Femur (tissue), 1 donor: ENCODE measurements at regions not wholly inside any gene's neighbourhood (a gene's known extent, or its start where the extent isn't known, plus 50 kb on each side); places are given as distances from the start of the nearest gene placed in this dataset.
"Not testable (repeated sequence)": the region's sequence is repeated elsewhere in the genome, so short reads cannot be mapped to it uniquely, and the experiment has no call there.

Experiments
- DNase-seq: peaks from one replicate; pipeline ENCODE4 v3.0.0-alpha.2; 2017

- no peak for DNase-seq
Measured at GRCh38 chr5:53160895-53161294, 51.3 kb upstream of the MOCS2 start.

DNA sequence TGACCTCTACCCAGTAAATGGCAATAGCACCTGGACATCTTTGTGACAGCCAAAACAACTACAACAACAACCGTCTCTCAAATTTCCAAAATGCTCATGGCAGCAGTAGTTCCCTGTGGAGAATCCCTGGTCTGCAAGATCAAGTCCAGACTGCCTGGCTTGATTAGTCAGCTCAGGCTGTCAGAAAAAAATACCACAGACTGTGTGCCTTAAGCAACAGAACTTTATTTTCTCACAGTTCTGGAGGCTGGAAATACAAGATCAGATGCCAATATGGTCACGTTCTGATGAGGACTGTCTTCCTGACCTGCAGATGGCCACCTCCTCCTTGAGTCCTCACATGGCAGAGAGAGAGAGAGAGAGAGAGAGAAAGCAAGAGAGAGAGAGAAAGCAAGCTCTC lies 52.3 kb upstream of the MOCS2 start:
- no peak for DNase-seq

DNA sequence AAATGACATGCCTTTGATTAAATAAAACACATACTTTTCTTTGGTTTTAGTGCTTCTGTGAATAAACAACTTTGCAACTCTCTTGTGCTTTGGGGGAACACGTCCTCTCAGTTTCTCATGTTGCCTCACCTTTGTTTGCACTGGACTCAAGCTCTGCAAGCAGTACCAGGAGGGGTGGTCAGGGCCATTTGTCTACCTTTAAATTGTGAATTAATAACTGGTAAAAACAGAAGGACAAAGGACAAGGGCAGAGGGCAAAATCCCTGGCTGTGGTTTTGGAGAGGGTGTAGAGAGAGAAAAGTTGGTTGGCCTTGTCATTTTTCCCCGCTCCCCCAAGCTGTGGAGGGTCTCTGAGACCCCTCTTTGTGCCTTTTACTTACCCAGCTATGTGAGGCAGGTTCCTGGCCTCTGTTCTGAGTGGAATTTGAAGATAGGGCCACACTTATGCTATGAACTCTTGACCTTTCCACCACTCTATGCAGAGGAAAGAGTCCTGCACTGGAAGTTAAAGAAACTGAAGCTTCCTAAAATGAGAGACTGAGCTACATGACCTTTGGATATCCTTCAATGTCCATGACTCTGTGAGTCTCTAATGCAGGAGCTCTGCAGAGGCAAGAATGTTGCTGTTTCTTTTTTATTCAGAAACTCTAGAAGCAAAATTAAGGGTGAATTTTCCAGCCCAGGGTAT lies 55.1 kb upstream of the MOCS2 start:
- no peak for DNase-seq

DNA sequence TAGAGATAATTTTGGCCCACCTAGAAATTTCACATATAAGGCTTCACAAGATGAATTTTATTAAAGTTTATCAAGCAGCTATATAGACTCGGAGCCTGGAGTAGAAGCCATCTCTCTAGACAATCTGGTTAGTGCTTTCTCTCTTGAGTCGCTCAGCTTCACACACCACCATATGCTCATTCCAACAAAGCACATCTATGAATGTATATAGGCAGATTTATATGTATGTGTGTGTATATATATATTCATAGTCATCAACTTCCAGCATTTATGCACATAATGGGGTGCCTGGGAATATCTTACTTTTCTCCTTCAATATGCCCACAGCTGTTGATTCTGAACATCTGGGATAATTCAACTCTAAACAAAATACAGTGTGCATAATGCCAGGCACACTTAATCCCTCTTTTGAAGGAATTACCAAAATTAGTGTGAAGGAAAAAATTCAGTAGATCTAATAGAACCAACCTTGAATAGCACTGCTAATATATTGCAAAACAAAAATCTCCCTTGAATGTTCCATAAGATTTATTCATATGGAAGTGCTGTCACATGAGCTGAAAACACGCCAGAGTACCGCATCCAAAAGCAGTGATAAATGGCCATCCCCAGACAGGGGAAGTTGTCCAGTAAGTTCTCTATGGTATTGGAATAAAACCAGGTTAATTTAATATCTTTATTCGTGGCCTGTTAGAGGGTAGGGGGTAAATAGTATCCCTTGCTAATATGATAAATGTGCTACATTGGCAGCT lies 56.0 kb upstream of the MOCS2 start:
- peak; percentile 28 for DNase-seq

DNA sequence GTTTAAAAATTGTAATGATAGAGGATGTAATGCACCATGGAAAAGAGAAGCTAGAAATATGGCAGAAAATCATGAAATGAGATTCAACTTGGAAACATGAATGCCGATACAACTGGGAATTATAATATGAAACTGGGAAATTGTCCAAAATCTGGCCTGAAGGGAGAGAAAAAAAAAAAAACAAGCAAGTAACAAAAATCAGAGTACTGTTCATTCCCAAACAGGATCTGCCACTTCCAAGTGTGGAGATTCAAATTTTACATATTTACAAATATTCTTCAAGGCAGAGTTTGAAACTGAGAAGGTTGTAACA lies 56.6 kb upstream of the MOCS2 start:
- no peak for DNase-seq

DNA sequence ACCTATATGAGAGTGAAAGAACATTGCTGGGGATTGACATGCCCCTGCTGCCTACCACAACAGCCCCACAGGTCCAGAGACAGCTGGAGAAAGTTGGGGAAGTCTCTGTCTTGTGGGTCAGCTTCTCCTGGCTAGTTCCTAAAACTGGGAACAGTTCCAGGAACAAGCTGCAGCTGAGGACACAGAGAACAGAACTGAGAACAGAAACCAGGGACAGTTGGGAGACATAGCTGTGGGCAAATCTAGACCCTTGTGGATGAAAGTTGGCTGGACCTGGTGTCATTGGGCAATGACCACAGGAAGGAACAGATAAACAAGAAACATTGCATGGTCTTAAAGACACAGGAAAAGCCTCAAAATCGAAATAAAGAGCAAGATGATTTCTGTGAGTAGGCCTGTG lies 58.3 kb upstream of the MOCS2 start:
- DNase-seq: peak; percentile 51

GRCh38 chr5:53169933-53170332 lies 60.4 kb upstream of the MOCS2 start:
- DNase-seq: no peak

DNA sequence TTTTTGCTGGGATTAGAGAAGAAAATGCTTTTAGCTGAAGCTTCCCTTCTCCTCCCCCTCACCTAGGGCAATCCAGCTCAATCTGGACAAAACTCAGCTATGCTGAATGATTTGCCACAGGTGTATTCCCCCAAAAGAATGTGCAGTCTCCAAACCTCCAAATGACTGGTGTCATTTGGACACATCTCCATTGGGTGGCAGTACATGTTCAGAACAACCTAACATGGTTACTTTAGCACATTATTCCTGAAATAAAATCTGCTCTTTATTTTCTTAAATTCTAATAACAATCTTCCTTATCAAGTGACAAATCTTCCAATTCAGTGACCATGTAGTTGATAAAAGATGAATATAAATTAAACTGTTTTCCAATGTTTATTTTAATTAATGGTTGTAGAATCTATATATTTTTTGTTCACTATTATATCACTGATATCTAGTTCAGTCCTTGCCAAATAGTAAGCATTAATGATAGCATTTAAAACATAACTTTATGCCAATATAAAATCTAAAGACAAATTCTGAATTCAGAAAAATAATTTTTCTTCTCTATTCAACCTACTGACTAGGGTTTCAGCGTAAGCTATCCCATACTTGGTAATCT lies 61.3 kb upstream of the MOCS2 start:
- DNase-seq: no peak

- not testable (repeated sequence) for DNase-seq
Measured at GRCh38 chr5:53172073-53172472, 62.5 kb upstream of the MOCS2 start.

DNA sequence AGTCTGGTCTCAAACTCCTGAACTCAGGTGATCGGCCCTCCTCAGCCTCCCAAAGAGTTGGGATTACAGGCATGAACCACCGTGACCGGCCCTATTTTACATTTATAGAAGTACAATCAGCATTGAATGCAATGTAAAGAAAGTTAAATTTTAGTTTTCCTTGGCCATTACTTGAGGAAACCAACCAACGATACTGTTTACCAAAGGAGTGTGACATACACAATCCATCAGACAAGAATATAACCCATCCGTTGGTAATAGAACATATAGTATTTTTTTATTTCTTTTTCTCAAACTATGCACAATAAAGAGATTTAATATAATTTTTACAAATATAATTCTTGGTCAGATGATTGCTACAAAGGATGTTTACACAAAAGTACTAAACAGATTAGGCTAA lies 63.1 kb upstream of the MOCS2 start:
- DNase-seq: no peak

DNA sequence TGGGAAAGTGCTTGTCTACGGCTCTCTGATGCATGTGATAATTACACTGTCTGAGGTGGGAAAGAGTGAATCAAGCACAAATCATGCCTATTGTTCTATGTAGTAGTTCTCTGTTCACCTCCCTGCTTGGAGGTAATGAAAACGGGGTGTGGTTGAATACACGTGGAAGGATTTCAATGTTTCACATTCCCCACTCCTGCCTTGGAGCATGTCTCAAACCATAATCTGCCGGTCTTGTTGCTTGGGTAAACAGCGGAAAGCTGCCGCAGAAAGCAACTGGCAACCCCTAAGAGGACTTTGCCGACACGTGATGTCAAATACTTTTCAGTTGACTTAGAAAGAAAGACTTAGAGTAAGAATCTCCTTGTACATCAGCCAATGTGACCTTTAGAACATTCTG lies 63.5 kb upstream of the MOCS2 start:
- DNase-seq: no peak

DNA sequence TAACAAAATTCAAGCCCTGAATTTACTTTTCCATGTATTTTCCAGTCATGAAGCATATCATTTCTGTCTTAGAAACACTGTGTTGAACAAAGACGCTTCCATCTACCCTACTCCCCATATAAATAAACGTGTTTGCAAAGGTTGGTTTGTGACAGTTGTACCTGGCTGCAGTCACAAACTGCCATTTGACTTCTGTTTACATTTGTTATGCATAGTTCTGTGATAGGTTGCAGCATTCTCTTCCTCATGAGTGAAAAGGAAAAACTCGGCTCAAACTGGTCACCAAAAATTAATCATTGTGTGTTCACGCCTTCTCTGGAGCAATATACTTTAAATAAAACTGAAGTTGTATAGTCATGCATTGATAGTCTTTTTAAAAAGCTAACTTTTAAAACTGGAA lies 69.3 kb upstream of the MOCS2 start:
- no peak for DNase-seq

- peak; percentile 21 for DNase-seq
Measured at GRCh38 chr5:53179691-53180090, 70.1 kb upstream of the MOCS2 start.

- no peak for DNase-seq
Measured at GRCh38 chr5:53180538-53180937, 71.0 kb upstream of the MOCS2 start.

- no peak for DNase-seq
Measured at GRCh38 chr5:53180991-53181390, 71.4 kb upstream of the MOCS2 start.

DNA sequence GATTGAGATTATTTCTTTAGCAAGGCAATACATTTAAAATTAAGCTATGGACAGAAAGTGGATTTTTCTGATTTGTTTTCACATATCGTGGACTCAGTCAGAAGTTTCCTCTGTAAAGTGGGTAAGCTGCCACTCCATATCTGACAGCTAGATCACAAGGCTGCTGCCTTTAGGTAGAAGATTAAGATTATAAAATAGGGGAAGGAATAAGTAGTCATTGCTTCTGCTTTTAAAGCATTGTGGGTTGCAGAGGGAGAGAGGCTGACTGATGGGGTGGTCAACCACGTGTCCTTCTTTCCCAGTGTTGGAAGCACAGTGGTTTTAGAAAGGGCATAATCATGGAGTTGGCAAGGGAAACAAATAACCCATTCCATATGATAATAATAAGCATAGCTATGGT lies 74.3 kb upstream of the MOCS2 start:
- DNase-seq: no peak

DNA sequence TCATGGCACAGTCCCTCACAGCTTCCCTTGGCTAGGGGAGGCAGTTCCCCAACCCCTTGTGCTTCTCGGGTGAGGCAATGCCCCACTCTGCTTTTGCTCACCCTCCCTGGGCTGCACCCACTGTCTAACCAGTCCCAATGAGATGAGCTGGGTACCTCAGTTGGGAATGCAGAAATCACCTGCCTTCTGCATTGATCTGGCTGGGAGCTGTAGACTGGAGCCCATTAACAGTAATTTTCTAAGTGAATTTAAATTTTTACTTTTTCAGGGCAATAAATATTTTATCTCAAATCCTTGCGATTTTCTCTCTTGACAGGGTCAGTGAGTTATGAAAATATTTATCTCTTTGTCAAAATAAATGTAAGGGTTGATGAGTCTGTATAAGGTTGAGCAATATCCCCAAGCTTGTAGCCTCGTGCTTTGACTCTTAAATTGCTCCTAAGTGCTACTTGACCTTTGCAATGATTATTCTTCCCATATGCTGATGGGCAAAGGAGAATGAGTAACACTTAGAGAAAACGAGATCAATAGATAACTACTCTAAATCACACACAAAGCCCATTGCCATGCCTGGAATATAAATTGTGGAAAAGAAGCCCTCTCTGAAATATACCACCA lies 82.1 kb upstream of the MOCS2 start:
- no peak for DNase-seq

DNA sequence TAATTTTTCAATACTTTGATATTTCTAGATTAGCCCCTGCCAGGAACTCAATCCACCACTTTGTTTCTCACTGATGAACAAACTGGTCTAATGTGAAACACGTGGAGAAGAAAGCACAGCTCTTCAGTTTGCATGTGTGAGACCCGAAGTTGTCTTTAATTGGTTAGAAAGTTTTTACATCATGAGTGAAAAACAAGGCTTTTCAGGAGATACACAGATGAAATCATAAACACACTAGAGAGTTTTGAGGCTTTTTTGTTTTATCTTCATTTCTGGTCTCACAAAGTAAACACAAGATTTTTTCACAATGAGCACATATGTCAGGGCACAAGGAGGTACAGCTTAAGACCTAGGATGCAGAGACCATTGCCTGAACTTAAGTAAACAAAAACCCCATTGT lies 84.5 kb upstream of the MOCS2 start:
- DNase-seq: no peak

GRCh38 chr5:53199882-53200281 lies 90.3 kb upstream of the MOCS2 start:
- DNase-seq: no peak

DNA sequence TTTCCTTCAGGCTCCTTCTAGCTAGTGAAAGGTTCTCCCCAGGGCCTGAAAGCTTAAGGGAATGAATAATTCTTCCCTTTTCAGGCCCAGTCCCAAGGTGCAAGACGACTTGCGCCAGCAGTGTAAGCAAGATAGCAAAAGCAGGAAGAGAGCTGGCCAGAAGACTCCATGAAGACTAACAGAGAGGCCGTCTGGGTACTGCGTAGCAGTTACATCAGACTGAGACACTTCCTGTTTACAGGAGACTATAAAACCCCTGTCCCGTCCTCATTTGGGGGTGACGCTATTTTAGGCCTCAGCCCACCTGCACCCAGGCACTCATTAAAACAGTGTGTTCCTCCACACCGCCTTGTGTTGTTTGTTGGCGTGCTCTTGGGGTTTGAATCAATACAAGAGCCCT lies 90.7 kb upstream of the MOCS2 start:
- DNase-seq: no peak

GRCh38 chr5:53201746-53202145 lies 92.2 kb upstream of the MOCS2 start:
- DNase-seq: no peak

- no peak for DNase-seq
Measured at GRCh38 chr5:53206562-53206961, 97.0 kb upstream of the MOCS2 start.

DNA sequence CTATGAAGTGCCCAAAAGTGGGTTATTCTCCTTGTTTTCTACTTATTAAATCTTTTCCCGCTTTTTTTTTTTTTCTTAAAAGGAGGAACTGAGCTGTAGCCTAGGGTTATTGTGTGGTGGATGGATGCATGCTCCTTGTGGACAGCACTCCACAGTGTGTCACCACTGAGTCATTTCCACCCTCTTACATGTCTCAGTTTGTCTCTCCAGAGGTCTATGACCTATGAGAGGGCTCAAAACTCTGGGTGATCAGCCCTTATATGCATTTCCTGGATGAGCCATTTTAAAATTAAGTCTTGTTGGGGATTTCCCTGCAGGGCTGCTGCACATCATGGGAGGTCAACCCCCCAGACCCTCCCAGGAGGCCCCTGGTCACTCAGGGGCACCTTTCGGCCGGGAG lies 102.2 kb upstream of the MOCS2 start:
- DNase-seq: no peak

DNA sequence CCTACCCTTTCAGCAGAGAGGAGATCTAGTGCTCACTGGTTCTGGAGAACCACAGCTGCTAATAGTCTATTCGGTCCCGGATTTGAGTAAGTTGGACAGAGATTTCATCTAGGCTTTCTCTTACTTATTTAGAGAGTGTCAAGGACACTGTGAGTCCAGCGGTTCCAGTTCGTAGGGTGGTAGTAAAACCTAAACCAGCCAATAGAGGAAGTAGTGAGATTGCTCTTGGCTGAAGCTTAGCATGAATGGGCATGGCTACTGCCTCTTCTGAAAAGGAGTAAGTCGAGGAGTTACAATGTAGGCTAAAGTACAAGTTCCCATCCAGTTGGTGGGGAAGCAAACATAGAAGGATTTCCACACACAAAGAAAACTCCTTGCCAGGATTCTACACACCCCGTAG lies 109.6 kb upstream of the MOCS2 start:
- DNase-seq: no peak
